ENCODE measurements at regions not wholly inside any gene's neighbourhood (a gene's known extent, or its start where the extent isn't known, plus 50 kb on each side); places are given as distances from the start of the nearest gene placed in this dataset.

DNA sequence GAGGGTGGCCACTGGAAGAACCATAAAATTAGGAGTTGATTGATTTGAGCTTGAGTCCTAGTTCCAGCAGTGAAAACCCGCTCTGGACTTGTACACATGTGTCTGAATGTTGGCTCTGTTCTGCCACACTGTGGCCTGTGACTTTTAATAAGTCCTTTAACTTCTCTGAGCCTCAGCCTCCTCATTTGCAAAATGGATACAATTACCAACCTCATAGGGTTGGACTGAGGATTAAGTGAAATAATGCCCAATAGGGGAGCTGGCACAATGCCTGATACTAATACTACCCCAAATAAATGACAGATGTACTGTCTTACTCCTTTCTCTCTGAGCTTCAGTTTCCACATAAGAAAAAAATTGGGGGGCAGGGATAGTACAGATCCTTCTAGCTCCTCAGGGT, 92.6 kb upstream of the RIPOR2 start:
- H3K4me1 ChIP-seq = peaks cover 15% of the 10 kb centered on the region
- H3K36me3 ChIP-seq = no peaks in the 10 kb centered on the region
- DNase-seq = no peak
- H3K4me3 ChIP-seq = no peak overlapping the region
- no peak for ATAC-seq
- TF ChIP-seq, protein P1, sequence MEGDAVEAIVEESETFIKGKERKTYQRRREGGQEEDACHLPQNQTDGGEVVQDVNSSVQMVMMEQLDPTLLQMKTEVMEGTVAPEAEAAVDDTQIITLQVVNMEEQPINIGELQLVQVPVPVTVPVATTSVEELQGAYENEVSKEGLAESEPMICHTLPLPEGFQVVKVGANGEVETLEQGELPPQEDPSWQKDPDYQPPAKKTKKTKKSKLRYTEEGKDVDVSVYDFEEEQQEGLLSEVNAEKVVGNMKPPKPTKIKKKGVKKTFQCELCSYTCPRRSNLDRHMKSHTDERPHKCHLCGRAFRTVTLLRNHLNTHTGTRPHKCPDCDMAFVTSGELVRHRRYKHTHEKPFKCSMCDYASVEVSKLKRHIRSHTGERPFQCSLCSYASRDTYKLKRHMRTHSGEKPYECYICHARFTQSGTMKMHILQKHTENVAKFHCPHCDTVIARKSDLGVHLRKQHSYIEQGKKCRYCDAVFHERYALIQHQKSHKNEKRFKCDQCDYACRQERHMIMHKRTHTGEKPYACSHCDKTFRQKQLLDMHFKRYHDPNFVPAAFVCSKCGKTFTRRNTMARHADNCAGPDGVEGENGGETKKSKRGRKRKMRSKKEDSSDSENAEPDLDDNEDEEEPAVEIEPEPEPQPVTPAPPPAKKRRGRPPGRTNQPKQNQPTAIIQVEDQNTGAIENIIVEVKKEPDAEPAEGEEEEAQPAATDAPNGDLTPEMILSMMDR (IDR thresholded peaks at IDR 0.05) = no peak
- no peaks in the 10 kb centered on the region for H3K27me3 ChIP-seq (ENCODE audit: low read depth)
- H3K9me3 ChIP-seq = no peaks in the 10 kb centered on the region
- H3K27ac ChIP-seq = no peak overlapping the region
- intact Hi-C loops (cut with DNase I) = no loop called here

DNA sequence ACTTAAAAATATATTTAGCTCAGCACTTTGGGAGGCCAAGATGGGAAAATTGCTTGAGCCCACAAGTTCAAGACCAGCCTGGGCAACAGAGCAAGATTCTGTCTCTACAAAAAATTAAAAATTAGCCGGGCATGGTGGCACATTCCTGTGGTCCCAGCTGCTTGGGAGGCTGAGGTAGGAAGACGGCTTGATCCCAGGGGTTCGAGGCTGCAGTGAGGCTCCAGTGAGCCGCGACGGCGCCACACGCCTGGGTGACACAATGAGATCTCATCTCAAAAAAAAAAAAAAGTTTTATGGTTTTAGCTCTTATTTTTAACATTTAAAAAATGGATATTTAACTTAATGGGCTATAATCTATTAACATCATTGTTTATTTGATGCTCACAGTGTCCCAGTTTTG, 97.2 kb upstream of the RIPOR2 start:
- no peak for DNase-seq
- no peaks in the 10 kb centered on the region for H3K36me3 ChIP-seq

DNA sequence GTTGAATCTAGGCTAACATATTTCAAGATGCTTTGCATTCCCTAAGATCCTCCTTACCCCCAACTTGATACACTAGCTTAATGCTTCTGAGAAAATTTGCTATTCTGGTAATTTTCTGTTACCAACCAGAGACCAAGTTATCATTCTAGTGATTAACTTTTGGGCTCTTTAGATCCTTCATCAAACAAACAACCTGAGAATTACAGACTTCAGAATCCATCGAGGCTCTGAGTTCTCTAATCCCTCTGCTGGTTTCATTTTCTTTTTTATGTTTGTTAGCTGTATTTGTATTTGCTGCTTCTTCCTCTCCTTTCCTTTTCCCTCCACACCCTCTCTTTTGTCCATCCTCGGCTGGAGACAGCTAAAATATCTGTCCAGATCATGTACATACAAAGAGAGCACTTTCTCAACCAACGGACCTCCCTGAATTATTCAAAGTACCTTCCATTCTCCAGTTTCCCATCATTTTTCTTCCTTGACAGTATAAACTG, 98.7 kb upstream of the RIPOR2 start:
- no peak for DNase-seq
- intact Hi-C loops (cut with DNase I) = no loop called here
- H3K27me3 ChIP-seq (ENCODE audit: low read depth) = no peaks in the 10 kb centered on the region
- peaks cover 16% of the 10 kb centered on the region for H3K4me1 ChIP-seq
- peak overlapping the region; percentile 31 for H3K4me3 ChIP-seq
- ATAC-seq = peak in 1 of 2 donors; percentile 34
- H3K36me3 ChIP-seq = no peaks in the 10 kb centered on the region
- TF ChIP-seq, protein P1 (IDR thresholded peaks at IDR 0.05) = no peak
- H3K9me3 ChIP-seq = no peaks in the 10 kb centered on the region
- peak overlapping the region; percentile 34 for H3K27ac ChIP-seq

More for the DNA sequence above, 97.2 kb upstream of the RIPOR2 start:
- Histone ChIP-seq H3K27ac (no peak overlapping the region), H3K4me1 (peaks cover 16% of the 10 kb centered on the region), H3K27me3 (ENCODE audit: low read depth) (no peaks in the 10 kb centered on the region), H3K4me3 (no peak overlapping the region), H3K9me3 (no peaks in the 10 kb centered on the region)
- no peak for ATAC-seq
- intact Hi-C loops (cut with DNase I) = no loop called here
- TF ChIP-seq, protein P1 (IDR thresholded peaks at IDR 0.05) = no peak

DNA sequence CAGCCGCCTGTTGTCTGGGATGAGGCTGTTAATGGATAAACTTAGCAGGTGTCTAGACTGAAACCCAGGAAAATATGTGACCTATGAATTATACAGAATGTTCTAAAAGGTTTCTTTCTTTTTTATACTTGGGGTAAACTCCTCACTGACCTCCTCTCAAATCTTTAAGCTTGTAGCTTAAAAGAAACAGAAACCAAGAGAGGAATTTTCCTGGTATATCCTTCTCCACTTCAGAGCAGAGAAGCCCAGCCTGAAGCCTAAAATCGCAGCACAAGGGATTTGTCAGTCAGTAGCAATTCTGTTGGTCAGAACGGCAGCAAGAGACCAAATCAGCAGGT, 99.4 kb upstream of the RIPOR2 start:
- TF ChIP-seq, protein P1 (IDR thresholded peaks at IDR 0.05) = no peak
- H3K4me1 ChIP-seq = peaks cover 16% of the 10 kb centered on the region
- intact Hi-C loops (cut with DNase I) = no loop called here
- DNase-seq (no peak), ATAC-seq (peak in 1 of 2 donors; percentile 49)
- H3K27ac ChIP-seq = peak overlapping the region; percentile 34
- H3K4me3 ChIP-seq = peak overlapping the region; percentile 31
- H3K9me3 ChIP-seq = no peaks in the 10 kb centered on the region
- no peaks in the 10 kb centered on the region for H3K36me3 ChIP-seq
- H3K27me3 ChIP-seq (ENCODE audit: low read depth) = no peaks in the 10 kb centered on the region

DNA sequence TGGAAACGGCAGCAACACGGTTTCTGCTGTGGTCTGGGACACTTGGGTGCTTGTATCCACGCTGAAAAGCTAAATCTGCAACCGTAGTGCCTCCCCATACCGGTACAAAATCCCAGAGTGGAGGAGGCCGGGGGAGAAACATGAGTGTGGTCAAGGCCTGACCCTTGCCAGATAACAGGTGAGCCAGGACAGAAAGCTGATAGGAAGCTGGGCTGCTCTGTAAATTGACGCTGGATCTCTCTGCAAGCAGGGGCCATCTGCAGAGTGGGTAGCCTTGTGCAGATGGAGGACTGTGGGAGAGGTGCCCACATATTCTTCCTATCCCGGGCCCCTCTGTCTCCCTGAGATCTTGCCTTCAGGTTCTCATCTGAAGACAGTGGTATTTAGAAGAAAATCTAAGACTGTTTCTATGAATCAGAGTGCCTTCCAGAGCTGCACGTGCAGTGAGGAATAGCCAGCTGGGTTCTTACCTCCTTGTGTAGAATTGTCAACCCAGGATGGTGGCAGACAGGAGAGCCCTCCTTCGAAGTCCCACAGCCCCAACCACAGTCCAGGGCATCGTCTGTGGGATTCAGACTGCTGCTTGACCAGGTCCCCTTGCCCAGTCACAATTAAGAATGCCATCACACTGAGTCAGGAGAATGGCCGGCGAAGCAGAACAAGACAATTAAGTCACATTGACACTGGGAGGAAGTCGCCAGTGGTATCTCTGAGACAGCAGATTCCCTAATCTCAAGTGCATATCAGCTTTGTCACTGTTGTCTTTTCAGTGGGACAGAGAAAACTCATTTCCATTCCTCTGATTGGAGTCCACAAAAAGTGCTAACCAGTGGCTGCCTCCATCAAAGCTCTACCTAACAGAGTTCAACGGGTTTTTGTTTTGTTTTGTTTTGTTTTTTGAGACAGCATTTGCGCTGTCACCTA, 100.0 kb upstream of the RIPOR2 start:
- Histone ChIP-seq H3K9me3 (no peaks in the 10 kb centered on the region), H3K27me3 (ENCODE audit: low read depth) (no peaks in the 10 kb centered on the region), H3K4me1 (peaks cover 16% of the 10 kb centered on the region), H3K27ac (peak overlapping the region; percentile 34), H3K4me3 (peak overlapping the region; percentile 31), H3K36me3 (no peaks in the 10 kb centered on the region)
- peak; percentile 55 to 68 for ATAC-seq
- TF ChIP-seq, protein P1 (IDR thresholded peaks at IDR 0.05) = no peak
- DNase-seq = no peak
- intact Hi-C loops (cut with DNase I) = no loop called here
